CD14-positive monocyte (primary cell): ENCODE measurements at regions not wholly inside any gene's neighbourhood (a gene's known extent, or its start where the extent isn't known, plus 50 kb on each side); places are given as distances from the start of the nearest gene placed in this dataset.

Source experiments
- DNase-seq, 3 donors: peaks; one replicate each; pipeline ENCODE4 v3.0.0-alpha.2; 2011 to 2022
- H2AFZ ChIP-seq: 2 replicates; pipeline ENCODE4 v1.6.0; 2012; ENCODE audit warnings: mild to moderate bottlenecking, low read depth, low read length, inconsistent platforms; ENCODE audit not compliant: insufficient read depth, poor library complexity, severe bottlenecking
- H3K27ac ChIP-seq, 2 donors: 1 replicate in 1 of 2; 2 replicates in 1 of 2; pipeline ENCODE4 v1.5.1; 2012 to 2013; ENCODE audit warnings: low read length in 2 of 2, control low read depth in 1 of 2, inconsistent platforms in 1 of 2, low read depth in 1 of 2, mild to moderate bottlenecking in 1 of 2
- H3K27me3 ChIP-seq, 2 donors: one replicate each; pipeline versions ENCODE4 v1.6.0 to v1.6.1; 2011 to 2013; ENCODE audit warnings: low read length in 2 of 2; ENCODE audit not compliant: control insufficient read depth in 2 of 2, insufficient read depth in 2 of 2
- H3K36me3 ChIP-seq, 2 donors: replicated peaks in 1 of 2; 1 replicate in 1 of 2; 2 replicates in 1 of 2; pipeline versions ENCODE4 v1.5.1 to v1.6.1; 2012 to 2013; ENCODE audit warnings: low read length in 2 of 2, control low read depth in 1 of 2, inconsistent platforms in 1 of 2, mild to moderate bottlenecking in 1 of 2; ENCODE audit not compliant: insufficient read depth in 2 of 2, control insufficient read depth in 1 of 2
- H3K4me1 ChIP-seq, 2 donors: 1 replicate in 1 of 2; 2 replicates in 1 of 2; pipeline versions ENCODE4 v1.5.1 to v1.6.1; 2012 to 2013; ENCODE audit warnings: low read length in 2 of 2, control low read depth in 1 of 2, inconsistent platforms in 1 of 2, mild to moderate bottlenecking in 1 of 2, moderate library complexity in 1 of 2; ENCODE audit not compliant: insufficient read depth in 2 of 2, control insufficient read depth in 1 of 2
- H3K4me2 ChIP-seq: replicated peaks from 2 replicates; pipeline ENCODE3; 2012; ENCODE audit warnings: low read length, moderate library complexity, mild to moderate bottlenecking; ENCODE audit not compliant: poor library complexity, severe bottlenecking; ENCODE audit errors: extremely low read depth
- H3K4me3 ChIP-seq, 3 experiments: fragments of 200-600 bp in 1 of 3; sonication (generic) in 1 of 3; replicated peaks in 1 of 3; 1 replicate in 2 of 3; 2 replicates in 1 of 3; pipeline ENCODE4 v1.5.1; 2011 to 2013; ENCODE audit warnings: low read length in 3 of 3, mild to moderate bottlenecking in 3 of 3, control low read depth in 2 of 3, low read depth in 2 of 3, inconsistent platforms in 1 of 3, moderate library complexity in 1 of 3
- H3K79me2 ChIP-seq: 2 replicates; pipeline ENCODE4 v1.6.0; 2012; ENCODE audit warnings: mild to moderate bottlenecking, control low read depth, inconsistent platforms, low read length, moderate library complexity; ENCODE audit not compliant: insufficient read depth
- H3K9ac ChIP-seq: 2 replicates; pipeline ENCODE4 v1.6.0; 2017; ENCODE audit warnings: low read length, mild to moderate bottlenecking; ENCODE audit not compliant: insufficient read depth, poor library complexity, severe bottlenecking
- H3K9me3 ChIP-seq, 2 donors: replicated peaks in 1 of 2; 1 replicate in 1 of 2; 2 replicates in 1 of 2; pipeline versions ENCODE4 v1.5.1 to v1.6.1; 2012 to 2013; ENCODE audit warnings: low read length in 2 of 2, control low read depth in 1 of 2; ENCODE audit not compliant: control insufficient read depth in 1 of 2, insufficient read depth in 1 of 2
- H4K20me1 ChIP-seq: 2 replicates; pipeline ENCODE4 v1.6.0; 2012; ENCODE audit warnings: mild to moderate bottlenecking, low read length, control low read depth, moderate library complexity; ENCODE audit not compliant: insufficient read depth
- H3K27ac Mint-ChIP-seq, 7 donors: one replicate each; pipeline ENCODE4 v1.8.0; 2020; ENCODE audit warnings: mild to moderate bottlenecking in 7 of 7, mixed read lengths in 7 of 7, moderate library complexity in 6 of 7, inconsistent platforms in 2 of 7
- H3K27me3 Mint-ChIP-seq, 3 donors: one replicate each; pipeline ENCODE4 v1.8.0; 2021 to 2022; ENCODE audit warnings: low read depth in 3 of 3, mild to moderate bottlenecking in 3 of 3, mixed read lengths in 3 of 3, moderate library complexity in 3 of 3, inconsistent platforms in 1 of 3
- H3K36me3 Mint-ChIP-seq, 2 donors: one replicate each; pipeline ENCODE4 v1.8.0; 2020; ENCODE audit warnings: mixed read lengths in 2 of 2, inconsistent platforms in 1 of 2, mild to moderate bottlenecking in 1 of 2
- H3K4me1 Mint-ChIP-seq: one replicate; pipeline ENCODE4 v1.8.0; 2020; ENCODE audit warnings: mild to moderate bottlenecking, mixed read lengths
- H3K4me3 Mint-ChIP-seq, 2 donors: one replicate each; pipeline ENCODE4 v1.8.0; 2020; ENCODE audit warnings: mild to moderate bottlenecking in 2 of 2, mixed read lengths in 2 of 2, moderate library complexity in 1 of 2
- H3K9me3 Mint-ChIP-seq, 7 donors: one replicate each; pipeline ENCODE4 v1.8.0; 2020 to 2022; ENCODE audit warnings: mixed read lengths in 7 of 7, mild to moderate bottlenecking in 6 of 7, moderate library complexity in 6 of 7, inconsistent platforms in 2 of 7
- CTCF ChIP-seq: fragments of 200-600 bp; IDR thresholded peaks from one replicate; pipeline ENCODE4 v1.8.0; 2022; ENCODE audit warnings: antibody characterized with exemption, mild to moderate bottlenecking
- WGBS: methylation state at CpG from one replicate; pipeline ENCODE4 v1.1.5; 2013; ENCODE audit warnings: missing lambda C conversion rate; ENCODE audit not compliant: insufficient coverage; 5-methylcytosine and 5-hydroxymethylcytosine counted together
- intact Hi-C, 2 donors: fragments of 100-400 bp; cut with micrococcal nuclease; formaldehyde crosslinking; loops; one replicate each; pipeline versions ENCODE4 v1.15.0 to v1.15.1; 2023

- no peak overlapping the region for H3K4me3 ChIP-seq
- no peaks in the 10 kb centered on the region for H3K27me3 ChIP-seq
- intact Hi-C loops: no loop called here
- H3K9me3 Mint-ChIP-seq: peaks cover 0 to 6% (median 0%) of the 10 kb centered on the region in 7 donors
- peaks cover 0 to 10% of the 10 kb centered on the region in 2 donors for H3K36me3 Mint-ChIP-seq
- no peaks in the 10 kb centered on the region for H3K79me2 ChIP-seq
- no peaks in the 10 kb centered on the region for H3K4me1 ChIP-seq
- TF ChIP-seq CTCF: no peak
- no peak overlapping the region for H3K4me3 Mint-ChIP-seq
- 98% methylated on average over 10 of the region's 17 CpGs for WGBS
- peaks cover 4% of the 10 kb centered on the region for H3K4me1 Mint-ChIP-seq
- H3K36me3 ChIP-seq: no peaks in the 10 kb centered on the region
- H2AFZ ChIP-seq: no peak overlapping the region
- H3K27ac Mint-ChIP-seq: no peak overlapping the region
- H4K20me1 ChIP-seq: no peaks in the 10 kb centered on the region
- H3K27me3 Mint-ChIP-seq: no peaks in the 10 kb centered on the region
- H3K9ac ChIP-seq: no peak overlapping the region
- no peaks in the 10 kb centered on the region for H3K9me3 ChIP-seq
- no peak for DNase-seq
- H3K4me2 ChIP-seq: no peak overlapping the region
- no peak overlapping the region for H3K27ac ChIP-seq
Measured at GRCh38 chrY:13804124-13805056, 100.7 kb downstream of the TMSB4Y start.

- H3K4me3 ChIP-seq: no peak overlapping the region
- DNase-seq: no peak
- no peak overlapping the region for H3K27ac ChIP-seq
- no peaks in the 10 kb centered on the region for H3K4me1 ChIP-seq
- Mint-ChIP-seq H3K4me1 (peaks cover 4% of the 10 kb centered on the region), H3K27me3 (no peaks in the 10 kb centered on the region), H3K27ac (no peak overlapping the region), H3K9me3 (peaks cover 0 to 13% (median 0%) of the 10 kb centered on the region in 7 donors), H3K36me3 (peaks cover 0 to 10% of the 10 kb centered on the region in 2 donors), H3K4me3 (no peak overlapping the region)
- no peak overlapping the region for H3K9ac ChIP-seq
- no peaks in the 10 kb centered on the region for H3K79me2 ChIP-seq
- no peaks in the 10 kb centered on the region for H3K9me3 ChIP-seq
- TF ChIP-seq CTCF: no peak
- no peaks in the 10 kb centered on the region for H3K27me3 ChIP-seq
- no CpG with 5 or more reads among the region's 2 CpGs for WGBS
- H3K36me3 ChIP-seq: no peaks in the 10 kb centered on the region
- H3K4me2 ChIP-seq: no peak overlapping the region
- H2AFZ ChIP-seq: no peak overlapping the region
- intact Hi-C loops: no loop called here
- no peaks in the 10 kb centered on the region for H4K20me1 ChIP-seq
Measured at GRCh38 chrY:13805057-13805735, 101.5 kb downstream of the TMSB4Y start.
